Pancreas (tissue), 10 donors: ENCODE measurements at regions not wholly inside any gene's neighbourhood (a gene's known extent, or its start where the extent isn't known, plus 50 kb on each side); places are given as distances from the start of the nearest gene placed in this dataset.
A peak's percentile ranks its signal among the peaks of the same experiment; 100 is the strongest.

Source experiments
- ATAC-seq, 4 donors: fragments of 200-7000 bp; cut with Tn5 transposase; one replicate each; pipeline versions ENCODE4 v1.8.0 to v1.9.1; 2020; ENCODE audit warnings: mild to moderate bottlenecking in 4 of 4, moderate library complexity in 4 of 4
- DNase-seq, 6 donors: peaks; one replicate each; pipeline ENCODE4 v3.0.0-alpha.2; 2020
- FAIRE-seq: peaks from 2 replicates; lab custom pipeline; 2012; peaks lifted over from hg19 to GRCh38; lab: Jason Lieb, UNC
- H3K27ac ChIP-seq, 4 donors: fragments of 200-600 bp; sonication (generic); 1 replicate in 3 of 4; 2 replicates in 1 of 4; pipeline versions ENCODE4 v1.5.0 to v1.8.0; 2020
- H3K27me3 ChIP-seq, 4 donors: fragments of 200-600 bp; one replicate each; pipeline ENCODE4 v1.8.0; 2021
- H3K36me3 ChIP-seq, 3 donors: fragments of 200-600 bp; sonication (generic) in 1 of 3; one replicate each; pipeline versions ENCODE4 v1.5.0 to v1.8.0; 2020 to 2021
- H3K4me1 ChIP-seq, 3 donors: fragments of 200-600 bp; one replicate each; pipeline ENCODE4 v1.8.0; 2021
- H3K4me3 ChIP-seq, 4 donors: fragments of 200-600 bp; sonication (generic) in 2 of 4; one replicate each; pipeline versions ENCODE4 v1.5.0 to v1.8.0; 2020 to 2021
- H3K9me3 ChIP-seq, 4 donors: fragments of 200-600 bp; one replicate each; pipeline ENCODE4 v1.8.0; 2021
- WGBS, 2 donors: extraction: QIAGEN DNeasy Blood & Tissue Kit; methylation state at CpG; one replicate each; pipeline ENCODE4 v1.1.7; 2013; 5-methylcytosine and 5-hydroxymethylcytosine counted together
- intact Hi-C, 3 donors: fragments of 100-400 bp; cut with DNase I; formaldehyde crosslinking; loops; one replicate each; pipeline versions ENCODE4 v1.11.1 to v1.14.2; 2022
- TF ChIP-seq, protein P1 (sequence below), 4 donors: fragments of 200-600 bp; sonication (generic) in 3 of 4; IDR thresholded peaks; one replicate each; pipeline versions ENCODE4 v1.5.0 to v1.8.0; 2021; ENCODE audit warnings: antibody characterized with exemption in 4 of 4
- donor health status: healthy with polysubstance abuse.
- donor health status: DM: no; HTN: no; CAD: no; lungs with moderate emphysema.
- donor health status: DM: no; HTN: no; CAD: no.
- donor health status: control.
- donor health status: control.
- donor health status: Bipolar disorder and iron deficiency.
- donor health status: DM: yes; HTN: yes; CAD: no.
- donor health status: DM: no; HTN: no; CAD: no.
- donor health status: DM: no; HTN: no; CAD: no.
- donor health status: DM: yes; HTN: yes; CAD: no.

DNA sequence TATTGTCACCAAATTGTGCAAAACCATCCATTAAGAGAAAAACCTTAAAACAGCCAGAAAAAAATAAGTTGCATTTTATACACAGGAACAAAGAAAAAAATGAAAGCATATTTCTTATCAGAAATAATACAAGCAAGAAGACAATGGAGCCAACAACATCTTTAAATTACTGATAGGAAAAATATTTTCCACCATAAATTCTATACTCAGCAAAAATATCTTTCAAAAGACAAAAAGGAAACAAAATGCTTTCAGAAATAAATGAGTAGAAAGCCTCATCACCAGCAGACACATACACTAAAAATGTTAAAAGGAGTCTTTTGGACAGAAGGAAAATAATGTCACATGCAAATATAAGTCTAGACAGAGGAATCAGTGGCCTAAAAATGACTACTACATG is 106.4 kb upstream of the TRIB2 start:
- intact Hi-C loops, result no loop called here
- H3K9me3 ChIP-seq, result no peaks in the 10 kb centered on the region
- TF ChIP-seq, protein P1, sequence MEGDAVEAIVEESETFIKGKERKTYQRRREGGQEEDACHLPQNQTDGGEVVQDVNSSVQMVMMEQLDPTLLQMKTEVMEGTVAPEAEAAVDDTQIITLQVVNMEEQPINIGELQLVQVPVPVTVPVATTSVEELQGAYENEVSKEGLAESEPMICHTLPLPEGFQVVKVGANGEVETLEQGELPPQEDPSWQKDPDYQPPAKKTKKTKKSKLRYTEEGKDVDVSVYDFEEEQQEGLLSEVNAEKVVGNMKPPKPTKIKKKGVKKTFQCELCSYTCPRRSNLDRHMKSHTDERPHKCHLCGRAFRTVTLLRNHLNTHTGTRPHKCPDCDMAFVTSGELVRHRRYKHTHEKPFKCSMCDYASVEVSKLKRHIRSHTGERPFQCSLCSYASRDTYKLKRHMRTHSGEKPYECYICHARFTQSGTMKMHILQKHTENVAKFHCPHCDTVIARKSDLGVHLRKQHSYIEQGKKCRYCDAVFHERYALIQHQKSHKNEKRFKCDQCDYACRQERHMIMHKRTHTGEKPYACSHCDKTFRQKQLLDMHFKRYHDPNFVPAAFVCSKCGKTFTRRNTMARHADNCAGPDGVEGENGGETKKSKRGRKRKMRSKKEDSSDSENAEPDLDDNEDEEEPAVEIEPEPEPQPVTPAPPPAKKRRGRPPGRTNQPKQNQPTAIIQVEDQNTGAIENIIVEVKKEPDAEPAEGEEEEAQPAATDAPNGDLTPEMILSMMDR (IDR thresholded peaks at IDR 0.05), result no peak
- H3K4me3 ChIP-seq, result no peak overlapping the region
- no peaks in the 10 kb centered on the region for H3K27me3 ChIP-seq
- peaks cover 0 to 6% (median 0%) of the 10 kb centered on the region in 3 donors for H3K4me1 ChIP-seq
- no peak for FAIRE-seq
- no peak overlapping the region for H3K27ac ChIP-seq
- H3K36me3 ChIP-seq, result no peaks in the 10 kb centered on the region
- no peak for DNase-seq
- no peak for ATAC-seq

DNA sequence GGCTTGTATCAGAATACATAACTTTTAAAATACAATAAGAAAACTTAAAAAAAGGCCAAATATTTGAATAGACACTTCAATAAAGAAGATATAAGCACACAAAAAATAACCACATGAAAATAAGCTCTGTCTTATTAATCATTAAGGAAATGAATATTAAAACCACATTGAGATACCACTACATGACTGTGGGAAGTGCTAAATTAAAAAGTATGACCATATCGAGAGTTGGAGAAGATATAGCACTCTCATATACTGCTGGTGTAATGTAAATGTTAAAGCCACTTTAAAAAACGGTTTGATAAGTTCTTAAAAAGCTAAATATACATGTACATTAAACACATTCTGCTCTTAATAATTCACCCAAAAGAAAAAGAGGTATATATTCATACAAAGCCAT is 104.6 kb upstream of the TRIB2 start:
- TF ChIP-seq, protein P1 (IDR thresholded peaks at IDR 0.05), result no peak

DNA sequence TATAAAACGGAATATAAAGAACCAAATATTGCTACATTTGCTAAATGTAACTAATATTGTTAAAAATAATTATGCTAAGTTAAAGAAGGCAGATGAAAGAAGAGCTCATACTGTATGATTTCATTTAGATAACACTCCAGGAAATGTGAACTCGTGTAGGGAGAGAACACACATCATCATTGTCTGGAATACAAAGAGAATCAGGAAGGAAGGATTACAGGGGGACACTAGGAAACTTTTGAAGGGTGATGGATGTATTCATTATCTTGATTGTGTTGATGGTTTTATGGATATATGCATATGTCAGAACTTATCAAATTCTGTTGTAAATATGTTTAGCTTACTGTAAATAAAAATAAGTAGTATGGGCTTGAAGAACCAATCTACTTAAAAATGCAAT is 104.1 kb upstream of the TRIB2 start:
- Histone ChIP-seq H3K4me3 (no peak overlapping the region), H3K36me3 (no peaks in the 10 kb centered on the region), H3K27ac (no peak overlapping the region), H3K27me3 (no peaks in the 10 kb centered on the region), H3K4me1 (no peaks in the 10 kb centered on the region), H3K9me3 (no peaks in the 10 kb centered on the region)
- DNase-seq, result no peak
- TF ChIP-seq, protein P1 (IDR thresholded peaks at IDR 0.05), result no peak
- intact Hi-C loops, result no loop called here
- FAIRE-seq, result no peak
- 60 to 62% methylated on average over 2 of the region's 2 CpGs for WGBS, 2 donors
- no peak for ATAC-seq

More for the DNA sequence above, 104.6 kb upstream of the TRIB2 start:
- Histone ChIP-seq H3K4me3 (no peak overlapping the region), H3K4me1 (no peaks in the 10 kb centered on the region), H3K27ac (no peak overlapping the region), H3K9me3 (no peaks in the 10 kb centered on the region), H3K27me3 (no peaks in the 10 kb centered on the region), H3K36me3 (no peaks in the 10 kb centered on the region)
- intact Hi-C loops, result no loop called here
- WGBS, 2 donors, result 74 to 81% methylated on average over 2 of the region's 2 CpGs
- FAIRE-seq, result no peak
- DNase-seq, result no peak
- ATAC-seq, result no peak

DNA sequence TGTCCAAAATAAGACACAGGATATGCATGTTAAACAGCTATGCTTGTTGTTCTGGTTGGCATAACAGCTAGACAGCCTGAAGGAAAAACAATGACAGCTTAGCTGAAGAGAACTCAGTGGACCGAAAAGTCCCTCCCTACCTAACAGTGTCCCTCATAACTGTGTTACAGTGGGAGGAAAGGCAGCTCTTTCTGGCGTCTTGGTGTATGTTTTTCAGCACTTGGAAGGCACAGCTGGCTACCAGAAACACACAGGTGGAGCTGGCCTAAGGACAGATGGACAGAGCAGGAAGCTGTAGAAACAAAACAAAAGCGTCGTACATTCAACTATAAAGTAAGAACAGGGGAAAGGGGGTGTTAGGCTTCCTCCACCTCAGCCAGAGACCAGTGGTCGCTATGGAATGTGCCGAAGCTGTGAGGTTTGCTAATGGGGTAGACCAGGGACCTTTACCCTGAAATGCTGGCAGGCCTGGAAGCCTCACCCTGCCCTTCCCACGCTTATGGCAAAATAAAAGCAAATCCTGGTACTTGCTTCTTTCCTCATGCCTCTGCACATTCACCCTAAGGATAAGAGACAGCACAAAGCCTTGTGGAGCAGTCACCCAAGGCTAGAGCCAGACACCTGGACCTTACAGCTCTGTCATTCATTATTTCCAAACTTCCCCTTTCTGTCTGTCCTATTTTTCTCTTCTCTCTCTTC is 103.5 kb upstream of the TRIB2 start:
- Histone ChIP-seq H3K4me3 (no peak overlapping the region), H3K27ac (no peak overlapping the region), H3K4me1 (no peaks in the 10 kb centered on the region), H3K9me3 (no peaks in the 10 kb centered on the region), H3K27me3 (no peaks in the 10 kb centered on the region), H3K36me3 (no peaks in the 10 kb centered on the region)
- DNase-seq (no peak), ATAC-seq (peak in 1 of 4 donors; percentile 44), FAIRE-seq (no peak)
- intact Hi-C loops, result no loop called here
- TF ChIP-seq, protein P1 (IDR thresholded peaks at IDR 0.05), result no peak
- WGBS, 2 donors, result 81 to 86% methylated on average over 7 of the region's 7 CpGs

DNA sequence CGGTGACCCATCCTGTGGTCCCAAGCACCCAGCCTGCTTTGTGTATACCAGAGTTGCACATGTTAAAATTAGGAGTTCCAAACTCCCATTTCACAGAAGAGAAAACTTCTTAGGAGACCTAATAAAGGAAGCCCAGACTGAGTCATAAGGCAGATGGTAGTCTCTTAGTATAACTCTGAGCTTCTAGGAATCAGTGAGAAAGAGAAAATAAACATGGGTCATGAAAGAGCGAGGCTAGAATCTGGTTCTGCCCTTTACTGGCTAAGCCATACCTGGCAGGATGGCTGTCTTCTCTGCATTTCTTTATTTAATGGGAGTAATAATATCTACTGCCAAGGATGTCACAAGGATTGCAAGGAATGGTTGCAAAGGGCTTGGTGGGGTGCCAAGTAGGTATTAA is 101.2 kb upstream of the TRIB2 start:
- ATAC-seq (no peak), FAIRE-seq (no peak), DNase-seq (no peak)
- intact Hi-C loops, result no loop called here
- WGBS, 2 donors, result 98% methylated on average over 2 of the region's 2 CpGs
- H3K9me3 ChIP-seq, result no peaks in the 10 kb centered on the region
- TF ChIP-seq, protein P1 (IDR thresholded peaks at IDR 0.05), result no peak
- no peak overlapping the region for H3K4me3 ChIP-seq
- H3K4me1 ChIP-seq, result no peaks in the 10 kb centered on the region
- no peaks in the 10 kb centered on the region for H3K27me3 ChIP-seq
- H3K27ac ChIP-seq, result no peak overlapping the region
- H3K36me3 ChIP-seq, result no peaks in the 10 kb centered on the region
